CD4-positive, alpha-beta T cell (primary cell): ENCODE measurements at regions not wholly inside any gene's neighbourhood (a gene's known extent, or its start where the extent isn't known, plus 50 kb on each side); places are given as distances from the start of the nearest gene placed in this dataset.

Experiments
- ATAC-seq: fragments of 200-7000 bp; cut with Tn5 transposase; one replicate; pipeline ENCODE4 v1.10.0; 2022; ENCODE audit warnings: mild to moderate bottlenecking; ENCODE audit not compliant: poor library complexity
- CTCF ChIA-PET: fragments of 350-600 bp; sonication (Branson Sonifier 250); formaldehyde crosslinking; loops from one replicate; lab custom pipeline; 2021; ENCODE audit warnings: antibody characterized with exemption, inconsistent platforms; lab: Charles Lee
- POLR2A ChIA-PET: fragments of 350-600 bp; sonication (Branson Sonifier 250); formaldehyde crosslinking; loops from one replicate; lab custom pipeline; 2021; ENCODE audit warnings: antibody characterized with exemption, inconsistent platforms; lab: Charles Lee
- DNase-seq, 14 experiments: peaks; one replicate each; pipeline ENCODE4 v3.0.0-alpha.2; 2013 to 2020; ENCODE audit warnings: mixed read lengths in 2 of 14
- H3K27ac ChIP-seq, 2 donors: one replicate each; pipeline versions ENCODE4 v1.5.1 to v1.7.0; 2013; ENCODE audit warnings: low read length in 2 of 2, low read depth in 1 of 2, mild to moderate bottlenecking in 1 of 2
- H3K27me3 ChIP-seq, 2 experiments: 1 replicate in 1 of 2; 2 replicates in 1 of 2; pipeline versions ENCODE4 v1.6.1 to v1.7.0; 2013; ENCODE audit warnings: low read length in 2 of 2, control low read depth in 1 of 2, mild to moderate bottlenecking in 1 of 2, moderate library complexity in 1 of 2; ENCODE audit not compliant: insufficient read depth in 2 of 2, control insufficient read depth in 1 of 2
- H3K36me3 ChIP-seq: one replicate; pipeline ENCODE4 v1.6.1; 2013; ENCODE audit warnings: low read length, control low read depth; ENCODE audit not compliant: insufficient read depth
- H3K4me1 ChIP-seq: one replicate; pipeline ENCODE4 v1.6.1; 2013; ENCODE audit warnings: low read length, control low read depth; ENCODE audit not compliant: insufficient read depth
- H3K4me3 ChIP-seq: one replicate; pipeline ENCODE4 v1.5.1; 2013; ENCODE audit warnings: mild to moderate bottlenecking, low read length, moderate library complexity
- H3K9me3 ChIP-seq, 2 experiments: 1 replicate in 1 of 2; 2 replicates in 1 of 2; pipeline versions ENCODE4 v1.6.1 to v1.7.0; 2013; ENCODE audit warnings: low read length in 2 of 2, mild to moderate bottlenecking in 2 of 2, control low read depth in 1 of 2, moderate library complexity in 1 of 2; ENCODE audit not compliant: control insufficient read depth in 1 of 2, insufficient read depth in 1 of 2
- H3K27ac Mint-ChIP-seq: one replicate; pipeline ENCODE4 v1.8.0; 2020; ENCODE audit warnings: mixed read lengths
- H3K27me3 Mint-ChIP-seq: one replicate; pipeline ENCODE4 v1.8.0; 2021; ENCODE audit warnings: mixed read lengths
- H3K36me3 Mint-ChIP-seq: one replicate; pipeline ENCODE4 v1.8.0; 2021; ENCODE audit warnings: low read depth, mixed read lengths
- H3K4me1 Mint-ChIP-seq: one replicate; pipeline ENCODE4 v1.8.0; 2021; ENCODE audit warnings: low read depth, mixed read lengths
- H3K4me3 Mint-ChIP-seq: one replicate; pipeline ENCODE4 v1.8.0; 2020; ENCODE audit warnings: mild to moderate bottlenecking, mixed read lengths
- H3K9me3 Mint-ChIP-seq: one replicate; pipeline ENCODE4 v1.8.0; 2020; ENCODE audit warnings: mixed read lengths
- CTCF ChIP-seq: fragments of 200-600 bp; IDR thresholded peaks from one replicate; pipeline ENCODE4 v1.8.0; 2022; ENCODE audit warnings: antibody characterized with exemption, mild to moderate bottlenecking
- intact Hi-C, 2 experiments: fragments of 100-400 bp; cut with DNase I in 1 of 2; cut with micrococcal nuclease in 1 of 2; formaldehyde crosslinking; loops; one replicate each; pipeline versions ENCODE4 v1.15.1 to v1.9.0; 2023 to 2025; cut with DNase I, micrococcal nuclease

GRCh38 chr20:41818369-41818768, 200.2 kb upstream of the CHD6 start:
- no peak overlapping the region for H3K4me3 ChIP-seq
- DNase-seq, result no peak
- no peak overlapping the region for H3K27ac ChIP-seq
- H3K36me3 ChIP-seq, result no peaks in the 10 kb centered on the region
- POLR2A ChIA-PET, result no interaction called here
- H3K27me3 ChIP-seq, result no peaks in the 10 kb centered on the region
- TF ChIP-seq CTCF, result no peak
- CTCF ChIA-PET, result no interaction called here
- no peak overlapping the region for H3K4me3 Mint-ChIP-seq
- no peaks in the 10 kb centered on the region for H3K36me3 Mint-ChIP-seq
- H3K9me3 Mint-ChIP-seq, result peaks cover 3% of the 10 kb centered on the region
- H3K4me1 ChIP-seq, result no peaks in the 10 kb centered on the region
- no peaks in the 10 kb centered on the region for H3K4me1 Mint-ChIP-seq
- ATAC-seq, result no peak
- no peaks in the 10 kb centered on the region for H3K9me3 ChIP-seq
- intact Hi-C loops, result no loop called here
- no peak overlapping the region for H3K27ac Mint-ChIP-seq
- H3K27me3 Mint-ChIP-seq, result peaks cover 25% of the 10 kb centered on the region

- H3K9me3 ChIP-seq, result peaks cover 6 to 7% of the 10 kb centered on the region in 2 experiments
- Mint-ChIP-seq H3K27ac (no peak overlapping the region), H3K36me3 (no peaks in the 10 kb centered on the region), H3K9me3 (peaks cover 7% of the 10 kb centered on the region), H3K4me1 (no peaks in the 10 kb centered on the region), H3K27me3 (peaks cover 4% of the 10 kb centered on the region), H3K4me3 (no peak overlapping the region)
- H3K4me1 ChIP-seq, result no peaks in the 10 kb centered on the region
- ChIA-PET POLR2A (no interaction called here), CTCF (no interaction called here)
- no peaks in the 10 kb centered on the region for H3K27me3 ChIP-seq
- intact Hi-C loops, result no loop called here
- no peak overlapping the region for H3K27ac ChIP-seq
- H3K4me3 ChIP-seq, result no peak overlapping the region
- ATAC-seq (no peak), DNase-seq (no peak)
- H3K36me3 ChIP-seq, result no peaks in the 10 kb centered on the region
- no peak for TF ChIP-seq CTCF
Observed at GRCh38 chr20:41811456-41811855, 193.3 kb upstream of the CHD6 start.

GRCh38 chr20:41800040-41800439, 181.9 kb upstream of the CHD6 start:
- Mint-ChIP-seq H3K4me3 (no peak overlapping the region), H3K36me3 (no peaks in the 10 kb centered on the region), H3K9me3 (no peaks in the 10 kb centered on the region), H3K4me1 (no peaks in the 10 kb centered on the region), H3K27me3 (peaks cover 8% of the 10 kb centered on the region), H3K27ac (no peak overlapping the region)
- no peaks in the 10 kb centered on the region for H3K9me3 ChIP-seq
- no peak overlapping the region for H3K27ac ChIP-seq
- ChIA-PET POLR2A (no interaction called here), CTCF (no interaction called here)
- no peak overlapping the region for H3K4me3 ChIP-seq
- TF ChIP-seq CTCF, result no peak
- no peak for ATAC-seq
- no peaks in the 10 kb centered on the region for H3K4me1 ChIP-seq
- DNase-seq, result no peak
- no peaks in the 10 kb centered on the region for H3K36me3 ChIP-seq
- intact Hi-C loops, result no loop called here
- peaks cover 0 to 7% of the 10 kb centered on the region in 2 experiments for H3K27me3 ChIP-seq
